GM19455 (cell line): ENCODE measurements at regions not wholly inside any gene's neighbourhood (a gene's known extent, or its start where the extent isn't known, plus 50 kb on each side); places are given as distances from the start of the nearest gene placed in this dataset.

ENCODE experiments used
- ATAC-seq: cut with Tn5 transposase; IDR thresholded peaks from one replicate; pipeline ENCODE4 v1.9.1; 2021; ENCODE audit not compliant: unreplicated experiment

DNA sequence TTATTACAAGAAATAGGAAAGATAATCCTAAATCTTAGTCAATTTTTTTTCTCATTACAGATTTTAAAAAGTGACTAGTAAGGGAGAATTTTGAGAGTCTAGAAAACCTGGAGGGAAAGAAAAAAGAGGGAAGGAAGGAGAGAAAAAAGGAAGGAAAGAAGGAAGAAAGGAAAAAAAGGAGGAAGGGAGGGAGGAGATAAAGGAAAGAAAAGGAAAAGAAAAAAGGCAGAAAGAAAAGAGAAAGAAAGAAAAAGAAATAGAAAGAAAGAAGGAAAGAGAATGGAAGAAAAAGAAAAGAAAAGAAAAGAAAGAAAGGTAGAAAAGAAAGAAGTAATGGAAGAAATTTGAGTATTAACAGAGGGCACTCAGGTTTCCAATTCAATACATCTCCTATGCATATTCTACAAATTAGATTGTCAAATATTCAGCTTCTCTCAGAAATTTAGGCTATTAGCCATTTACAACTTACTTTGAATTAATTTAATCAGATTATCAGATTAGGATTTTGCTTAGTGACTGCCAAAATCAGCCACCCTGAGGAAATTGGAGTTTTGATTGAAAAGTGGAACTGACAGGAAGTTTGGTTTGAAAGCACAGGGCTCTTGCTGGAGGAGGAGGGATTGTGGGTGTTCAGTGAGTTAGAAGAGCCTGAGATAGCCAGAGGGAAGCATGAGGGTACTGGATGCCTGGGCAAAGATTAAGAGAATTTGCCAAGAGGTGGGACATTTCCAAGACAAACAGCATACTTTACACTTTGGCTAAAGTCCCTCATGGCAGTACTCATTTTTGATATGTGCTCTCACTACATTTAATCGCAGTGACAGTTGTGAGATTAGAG lies 677.8 kb downstream of the USP25 start:
- no peak for ATAC-seq

DNA sequence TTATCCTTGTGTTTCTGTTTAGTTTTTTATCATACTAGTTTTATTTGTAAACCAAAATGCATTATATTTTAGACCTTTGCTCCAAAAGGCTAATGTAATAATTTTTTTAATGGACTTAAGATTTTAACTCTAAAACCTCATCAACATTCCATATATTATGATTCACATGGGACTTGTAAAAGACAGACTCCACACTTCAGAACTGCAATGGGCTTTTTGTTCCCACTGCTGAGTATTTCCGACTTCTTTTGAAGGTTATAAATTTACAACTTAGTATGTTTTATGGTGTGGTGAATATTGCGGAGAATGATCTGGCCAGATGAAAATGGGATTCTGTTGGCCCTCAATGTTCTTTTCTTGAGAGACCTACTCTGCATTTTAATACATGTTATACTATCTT lies 678.5 kb downstream of the USP25 start:
- no peak for ATAC-seq

DNA sequence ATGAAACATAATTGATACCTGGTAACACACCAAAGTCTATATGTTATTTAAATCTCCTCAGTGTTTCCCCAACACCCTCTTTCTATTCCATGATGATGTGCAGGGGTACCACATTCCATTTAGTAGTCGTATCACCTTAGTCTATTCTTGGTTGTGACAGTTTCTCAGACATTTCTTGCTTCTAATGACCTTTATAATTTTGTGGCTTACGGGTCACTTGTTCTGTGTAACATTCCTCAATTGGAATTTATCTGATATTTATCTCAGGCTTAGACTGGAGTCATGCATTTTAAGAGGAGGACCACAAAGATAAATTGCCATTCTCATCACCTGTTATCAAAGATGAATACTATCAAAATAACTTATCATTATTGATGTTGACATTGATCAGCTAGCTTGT lies 679.6 kb downstream of the USP25 start:
- no peak for ATAC-seq

GRCh38 chr21:16418226-16418625 lies 688.4 kb downstream of the USP25 start:
- no peak for ATAC-seq

- ATAC-seq: no peak
These were observed 688.9 kb downstream of the USP25 start for GRCh38 chr21:16418642-16419041.

DNA sequence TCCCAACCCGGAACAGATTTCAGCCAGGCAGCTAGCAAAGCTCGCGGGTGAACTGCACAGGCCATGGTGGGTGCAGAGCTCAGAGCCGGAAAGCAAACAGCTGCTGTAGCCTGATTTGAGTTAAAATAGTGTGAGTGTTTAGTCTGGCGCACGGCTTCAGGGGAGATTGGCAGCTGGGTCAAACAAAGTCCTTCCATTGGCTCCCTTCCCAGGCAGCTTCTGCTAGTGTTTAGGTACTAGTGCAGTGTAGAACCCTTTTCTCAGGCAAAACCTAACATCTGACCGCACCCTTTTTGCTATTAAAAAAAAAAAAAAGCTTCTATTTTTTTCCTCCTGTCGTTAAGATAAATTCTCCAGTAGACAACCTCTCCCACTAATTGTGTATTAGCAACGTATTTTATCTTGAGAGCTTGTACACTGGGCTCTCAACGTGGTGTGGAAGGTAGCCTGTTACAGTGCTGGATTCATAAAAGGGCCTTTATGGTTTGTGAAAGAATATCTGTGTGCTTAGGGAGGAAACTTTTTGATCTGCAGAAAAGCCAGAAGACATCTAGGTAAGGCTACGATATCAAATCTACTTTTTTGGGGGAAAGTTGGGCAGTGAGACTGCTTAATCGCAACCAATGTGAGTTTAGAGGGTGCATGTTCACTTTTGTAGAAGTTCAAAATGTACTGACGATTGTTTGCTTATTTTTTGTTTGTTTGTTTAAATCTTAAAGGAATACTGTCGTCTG lies 689.6 kb downstream of the USP25 start:
- ATAC-seq: no peak

DNA sequence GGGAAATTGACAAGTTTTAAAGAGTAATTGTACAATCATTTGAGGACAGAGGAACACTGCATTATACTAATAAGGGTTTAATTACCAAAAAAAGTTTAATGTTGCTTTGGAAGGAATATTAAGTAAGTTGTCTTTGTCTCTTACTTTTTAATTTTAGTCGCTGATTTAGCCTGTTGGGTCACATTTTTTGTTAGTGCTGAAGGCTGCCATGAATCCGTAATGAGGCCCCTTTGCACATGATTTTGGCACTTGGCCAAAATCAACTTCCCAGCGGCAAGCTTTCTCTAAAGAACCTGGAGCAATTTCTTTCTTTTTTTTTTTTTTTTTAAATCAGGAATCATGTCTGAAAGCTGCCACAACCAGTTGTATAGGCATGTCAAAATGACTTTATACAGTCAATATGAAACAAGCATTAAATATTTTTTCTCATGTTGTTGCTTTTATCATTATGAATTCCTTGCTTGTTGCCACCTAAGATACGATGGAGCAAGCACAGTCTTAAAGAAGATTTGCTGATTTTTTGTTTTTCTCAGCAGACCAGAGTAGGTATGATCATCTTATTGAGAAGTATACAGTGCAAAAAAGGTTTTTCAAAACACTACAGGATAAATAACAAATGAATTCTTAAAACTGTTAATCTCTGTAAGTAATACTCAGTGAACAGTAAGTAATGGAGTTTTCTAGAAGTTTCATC lies 690.4 kb downstream of the USP25 start:
- no peak for ATAC-seq

DNA sequence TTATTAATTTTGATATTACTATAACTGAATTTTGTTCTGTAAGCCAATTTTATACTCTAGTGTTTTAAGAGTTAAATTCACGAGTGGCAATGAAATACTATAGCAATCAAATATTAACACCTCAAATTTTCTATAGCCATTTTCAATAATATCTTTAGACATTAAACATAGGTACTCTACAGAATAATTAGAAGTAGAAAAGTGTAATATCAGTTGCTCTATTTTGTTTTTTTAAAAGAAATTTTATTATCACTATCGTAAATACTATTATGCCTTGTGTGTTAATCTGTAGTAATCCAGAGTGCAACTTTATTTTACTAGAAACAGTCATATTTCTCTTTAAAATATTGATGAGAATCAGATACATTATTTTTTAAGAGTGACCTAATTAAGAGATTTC lies 691.2 kb downstream of the USP25 start:
- ATAC-seq: no peak

GRCh38 chr21:16421965-16422364 lies 692.2 kb downstream of the USP25 start:
- ATAC-seq: no peak

DNA sequence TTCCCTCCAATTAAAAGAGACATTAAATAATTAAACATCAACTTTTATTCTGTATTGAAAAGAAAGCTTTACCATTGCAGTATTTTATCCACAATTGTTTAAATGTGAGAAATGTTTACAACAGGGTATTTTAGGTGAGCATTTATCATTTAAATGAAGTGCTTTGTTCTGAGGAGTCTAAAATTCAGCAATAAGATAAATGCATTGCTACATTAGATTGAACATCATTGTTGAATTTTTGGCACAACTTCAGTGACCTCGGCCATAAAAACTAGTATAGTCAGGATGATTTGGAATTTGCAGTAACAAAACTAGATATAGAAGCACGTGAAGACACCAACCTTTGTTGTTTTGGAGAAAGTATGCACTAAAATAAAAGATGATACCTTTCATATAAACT lies 692.9 kb downstream of the USP25 start:
- ATAC-seq: no peak

DNA sequence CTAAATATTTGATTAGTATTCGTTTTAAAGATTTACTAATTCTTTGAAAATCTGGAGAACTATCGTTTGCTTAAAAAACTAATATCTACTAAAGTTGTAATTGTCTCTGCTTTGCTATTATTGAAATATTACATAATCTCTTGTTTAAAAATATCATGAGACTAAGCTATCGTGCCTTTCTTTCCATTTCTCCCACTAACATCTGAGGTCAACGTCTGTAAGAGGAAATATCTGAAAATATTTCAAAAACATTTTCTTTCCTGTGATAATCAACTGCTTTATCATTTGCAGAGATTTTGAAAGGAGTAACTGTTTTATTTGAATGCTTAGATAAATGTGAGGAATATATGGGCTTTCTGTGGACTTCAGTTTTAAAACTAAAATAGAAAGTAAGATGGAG lies 694.1 kb downstream of the USP25 start:
- ATAC-seq: no peak

- no peak for ATAC-seq
These were observed 694.6 kb downstream of the USP25 start for GRCh38 chr21:16424331-16424751.

- ATAC-seq: no peak
These were observed 695.6 kb downstream of the USP25 start for GRCh38 chr21:16425376-16425775.

- no peak for ATAC-seq
These were observed 697.2 kb downstream of the USP25 start for GRCh38 chr21:16426936-16427335.

DNA sequence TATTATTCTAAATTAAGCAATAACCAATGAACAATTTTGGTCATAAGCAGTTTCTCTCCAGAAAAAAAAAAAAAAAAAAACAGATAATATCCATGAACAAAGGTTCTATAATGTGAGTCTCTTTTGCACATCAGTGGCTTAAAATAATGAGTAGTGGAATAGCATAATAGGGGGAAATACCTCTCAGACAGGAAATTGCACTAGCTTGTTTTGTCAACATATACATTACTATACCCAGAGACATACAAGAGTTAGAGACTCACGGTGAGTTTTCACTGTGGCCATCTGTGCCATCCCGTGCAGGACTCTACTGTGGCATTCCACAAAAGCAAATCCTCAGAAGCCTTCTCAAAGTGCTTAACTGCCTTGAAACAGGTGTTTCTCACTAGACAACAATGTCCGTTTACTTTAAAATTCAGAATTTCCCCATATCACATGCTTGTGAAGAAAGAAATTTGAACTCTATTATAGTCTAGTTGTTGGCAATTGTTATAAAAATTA lies 697.9 kb downstream of the USP25 start:
- ATAC-seq: no peak

DNA sequence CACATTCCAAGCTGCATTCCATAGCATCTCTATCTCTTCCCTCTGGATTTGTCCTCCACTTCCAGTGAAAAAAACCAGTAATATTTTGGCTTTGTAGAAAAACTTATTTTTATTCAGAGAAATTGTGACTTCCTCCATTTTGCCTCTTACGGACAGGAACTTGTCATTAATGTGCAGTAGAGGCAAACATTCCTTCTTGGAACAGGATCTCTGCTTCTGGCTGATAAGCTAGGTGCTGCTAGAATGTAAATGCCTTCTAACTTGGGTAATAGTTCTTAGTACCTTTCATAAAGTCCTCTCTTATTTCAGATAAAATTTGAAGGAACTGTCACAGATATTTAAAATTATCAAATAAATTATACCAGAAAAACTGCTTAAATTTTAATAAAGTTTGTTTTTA lies 707.8 kb downstream of the USP25 start:
- no peak for ATAC-seq

DNA sequence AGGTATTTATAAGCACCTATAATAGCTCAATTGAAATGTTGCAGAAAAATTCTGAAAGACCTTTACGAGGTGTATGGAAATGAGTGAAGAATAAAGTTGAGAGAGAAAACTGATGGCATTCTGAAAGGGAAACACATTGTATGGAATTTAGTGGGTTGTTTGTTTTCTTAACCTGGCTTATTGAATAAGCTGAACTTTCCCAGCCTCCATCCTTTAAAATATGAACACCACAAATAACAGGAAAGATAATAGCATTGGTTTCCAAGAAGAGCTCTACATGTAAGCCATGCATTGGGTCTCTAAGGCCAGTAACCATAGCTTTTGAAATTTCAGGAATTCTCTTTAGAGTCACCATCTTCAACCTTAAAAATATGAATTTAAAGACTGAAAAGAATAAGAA lies 709.0 kb downstream of the USP25 start:
- ATAC-seq: no peak

DNA sequence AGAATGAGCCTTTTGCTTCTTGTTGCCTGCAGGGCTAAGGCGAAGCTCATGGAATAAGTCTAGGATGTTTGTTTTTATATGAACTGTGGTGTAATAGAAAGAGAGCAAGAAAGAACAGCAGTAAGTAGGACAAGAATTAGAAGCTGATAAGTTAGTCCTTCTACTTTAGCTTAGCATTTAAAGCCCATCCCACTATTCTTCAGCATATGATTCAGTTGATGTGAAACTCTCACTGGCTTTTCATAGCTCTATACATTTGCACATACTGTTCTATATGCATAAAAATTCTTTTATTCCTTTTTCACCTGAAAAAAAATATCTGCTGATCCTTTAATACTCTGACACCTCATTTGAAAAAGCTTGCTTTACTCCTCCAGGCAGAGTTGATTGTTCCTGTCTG lies 712.0 kb downstream of the USP25 start:
- ATAC-seq: no peak

GRCh38 chr21:16454399-16454798 lies 724.6 kb downstream of the USP25 start:
- ATAC-seq: no peak

DNA sequence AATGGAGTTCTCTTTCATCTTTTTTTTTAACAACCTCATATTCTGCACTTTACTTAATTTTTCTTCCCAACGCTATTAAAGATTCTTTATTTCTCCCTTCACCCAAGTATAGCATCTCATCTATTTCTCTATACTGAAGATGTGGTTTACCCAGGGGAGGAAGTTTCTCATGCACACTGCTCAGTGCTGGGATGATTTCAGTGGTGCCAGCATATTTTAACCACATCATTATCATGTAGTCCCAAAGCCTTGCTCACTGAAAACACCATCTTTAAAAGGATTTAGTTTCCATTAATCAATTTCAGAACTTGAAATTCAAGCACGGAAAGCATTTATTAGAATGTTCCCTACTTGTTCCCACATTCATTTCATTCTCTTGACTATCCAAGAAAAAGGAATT lies 725.7 kb downstream of the USP25 start:
- ATAC-seq: no peak

GRCh38 chr21:16455978-16456377 lies 726.2 kb downstream of the USP25 start:
- no peak for ATAC-seq

- no peak for ATAC-seq
These were observed 727.7 kb downstream of the USP25 start for GRCh38 chr21:16457498-16457897.
